Astrocyte (in vitro differentiated cells and primary cell): ENCODE measurements at regions not wholly inside any gene's neighbourhood (a gene's known extent, or its start where the extent isn't known, plus 50 kb on each side); places are given as distances from the start of the nearest gene placed in this dataset.
A peak's percentile ranks its signal among the peaks of the same experiment; 100 is the strongest.

Source experiments
- DNase-seq: peaks from one replicate; pipeline ENCODE4 v3.0.0-alpha.2; 2010; ENCODE audit warnings: low read depth
- FAIRE-seq: peaks from 2 replicates; lab custom pipeline; 2011; peaks lifted over from hg19 to GRCh38; lab: Jason Lieb, UNC
- H2AFZ ChIP-seq: 2 replicates; pipeline ENCODE4 v1.6.0; 2012; ENCODE audit warnings: low read depth, low read length, inconsistent platforms
- H3K27ac ChIP-seq: 2 replicates; pipeline ENCODE4 v1.5.1; 2011; ENCODE audit warnings: low read depth, low read length, inconsistent platforms
- H3K27me3 ChIP-seq: 2 replicates; pipeline ENCODE4 v1.6.0; 2011; ENCODE audit warnings: low read length, inconsistent platforms; ENCODE audit not compliant: insufficient read depth
- H3K36me3 ChIP-seq: 2 replicates; pipeline ENCODE4 v1.5.1; 2011; ENCODE audit warnings: low read length, inconsistent platforms; ENCODE audit not compliant: insufficient read depth
- H3K4me1 ChIP-seq: 2 replicates; pipeline ENCODE4 v1.5.1; 2011; ENCODE audit warnings: low read length, inconsistent platforms; ENCODE audit not compliant: insufficient read depth
- H3K4me2 ChIP-seq: 2 replicates; pipeline ENCODE4 v1.6.0; 2012; ENCODE audit warnings: low read length, inconsistent platforms
- H3K4me3 ChIP-seq: 2 replicates; pipeline ENCODE4 v1.5.1; 2011; ENCODE audit warnings: low read depth, mild to moderate bottlenecking, low read length, inconsistent platforms; ENCODE audit not compliant: insufficient read depth
- H3K79me2 ChIP-seq: 2 replicates; pipeline ENCODE4 v1.6.0; 2012; ENCODE audit warnings: mild to moderate bottlenecking, low read length, inconsistent platforms; ENCODE audit not compliant: insufficient read depth
- H3K9ac ChIP-seq: 2 replicates; pipeline ENCODE4 v1.6.0; 2012; ENCODE audit warnings: mild to moderate bottlenecking, low read length, inconsistent platforms
- H3K9me3 ChIP-seq: 2 replicates; pipeline ENCODE4 v1.5.1; 2012; ENCODE audit warnings: low read depth, mild to moderate bottlenecking, low read length, inconsistent platforms; ENCODE audit not compliant: insufficient read depth
- H4K20me1 ChIP-seq: 2 replicates; pipeline ENCODE4 v1.6.0; 2012; ENCODE audit warnings: low read length, inconsistent platforms; ENCODE audit not compliant: insufficient read depth
- H3K27ac Mint-ChIP-seq: one replicate; pipeline ENCODE4 v1.8.0; 2021; ENCODE audit warnings: mild to moderate bottlenecking, mixed read lengths; ENCODE audit not compliant: unreplicated experiment
- H3K27me3 Mint-ChIP-seq: one replicate; pipeline ENCODE4 v1.8.0; 2021; ENCODE audit warnings: low read depth, mixed read lengths; ENCODE audit not compliant: unreplicated experiment
- H3K36me3 Mint-ChIP-seq: one replicate; pipeline ENCODE4 v1.8.0; 2021; ENCODE audit warnings: low read depth, mixed read lengths; ENCODE audit not compliant: unreplicated experiment
- H3K4me1 Mint-ChIP-seq: one replicate; pipeline ENCODE4 v1.8.0; 2021; ENCODE audit warnings: low read depth, mixed read lengths; ENCODE audit not compliant: unreplicated experiment
- H3K4me3 Mint-ChIP-seq: one replicate; pipeline ENCODE4 v1.8.0; 2021; ENCODE audit warnings: mild to moderate bottlenecking, moderate library complexity, mixed read lengths; ENCODE audit not compliant: unreplicated experiment
- H3K9me3 Mint-ChIP-seq: one replicate; pipeline ENCODE4 v1.8.0; 2021; ENCODE audit warnings: mild to moderate bottlenecking, mixed read lengths; ENCODE audit not compliant: unreplicated experiment
- CTCF ChIP-seq: IDR thresholded peaks from 2 replicates; pipeline ENCODE4 v1.5.1; 2011; ENCODE audit warnings: low read depth, mild to moderate bottlenecking, inconsistent platforms, low read length, moderate library complexity; ENCODE audit not compliant: insufficient read depth
- EZH2 ChIP-seq: IDR thresholded peaks from 2 replicates; pipeline ENCODE4 v1.6.1; 2012; ENCODE audit warnings: mild to moderate bottlenecking, low read length, inconsistent platforms; ENCODE audit not compliant: insufficient read depth

GRCh38 chr2:225841314-225841713, 441.8 kb downstream of the NYAP2 start:
- no peak overlapping the region for H2AFZ ChIP-seq
- H3K4me1 ChIP-seq: peaks cover 3% of the 10 kb centered on the region
- no peaks in the 10 kb centered on the region for H3K36me3 ChIP-seq
- no peaks in the 10 kb centered on the region for H3K27me3 ChIP-seq
- TF ChIP-seq CTCF (no peak), EZH2 (no peak)
- H3K27ac ChIP-seq: no peak overlapping the region
- H3K9me3 Mint-ChIP-seq: no peaks in the 10 kb centered on the region
- H3K4me3 Mint-ChIP-seq: no peak overlapping the region
- no peaks in the 10 kb centered on the region for H3K27me3 Mint-ChIP-seq
- no peak overlapping the region for H3K4me2 ChIP-seq
- H4K20me1 ChIP-seq: no peaks in the 10 kb centered on the region
- H3K79me2 ChIP-seq: no peaks in the 10 kb centered on the region
- H3K4me1 Mint-ChIP-seq: no peaks in the 10 kb centered on the region
- FAIRE-seq (no peak), DNase-seq (peak; percentile 20)
- H3K9me3 ChIP-seq: no peaks in the 10 kb centered on the region
- no peaks in the 10 kb centered on the region for H3K36me3 Mint-ChIP-seq
- no peak overlapping the region for H3K27ac Mint-ChIP-seq
- H3K4me3 ChIP-seq: no peak overlapping the region
- H3K9ac ChIP-seq: no peak overlapping the region

- H3K4me3 Mint-ChIP-seq: no peak overlapping the region
- no peaks in the 10 kb centered on the region for H3K36me3 ChIP-seq
- H3K4me2 ChIP-seq: no peak overlapping the region
- no peak overlapping the region for H2AFZ ChIP-seq
- H3K4me3 ChIP-seq: no peak overlapping the region
- H3K27ac Mint-ChIP-seq: no peak overlapping the region
- H3K27me3 Mint-ChIP-seq: no peaks in the 10 kb centered on the region
- DNase-seq: no peak
- no peaks in the 10 kb centered on the region for H3K4me1 ChIP-seq
- no peak for TF ChIP-seq EZH2
- TF ChIP-seq CTCF: no peak
- no peaks in the 10 kb centered on the region for H3K9me3 Mint-ChIP-seq
- H3K27ac ChIP-seq: no peak overlapping the region
- no peaks in the 10 kb centered on the region for H3K36me3 Mint-ChIP-seq
- H3K9ac ChIP-seq: no peak overlapping the region
- H4K20me1 ChIP-seq: no peaks in the 10 kb centered on the region
- no peaks in the 10 kb centered on the region for H3K79me2 ChIP-seq
- H3K9me3 ChIP-seq: no peaks in the 10 kb centered on the region
- H3K27me3 ChIP-seq: no peaks in the 10 kb centered on the region
- no peak for FAIRE-seq
- no peaks in the 10 kb centered on the region for H3K4me1 Mint-ChIP-seq
Observed at GRCh38 chr2:225837328-225837727, 437.8 kb downstream of the NYAP2 start.

DNA sequence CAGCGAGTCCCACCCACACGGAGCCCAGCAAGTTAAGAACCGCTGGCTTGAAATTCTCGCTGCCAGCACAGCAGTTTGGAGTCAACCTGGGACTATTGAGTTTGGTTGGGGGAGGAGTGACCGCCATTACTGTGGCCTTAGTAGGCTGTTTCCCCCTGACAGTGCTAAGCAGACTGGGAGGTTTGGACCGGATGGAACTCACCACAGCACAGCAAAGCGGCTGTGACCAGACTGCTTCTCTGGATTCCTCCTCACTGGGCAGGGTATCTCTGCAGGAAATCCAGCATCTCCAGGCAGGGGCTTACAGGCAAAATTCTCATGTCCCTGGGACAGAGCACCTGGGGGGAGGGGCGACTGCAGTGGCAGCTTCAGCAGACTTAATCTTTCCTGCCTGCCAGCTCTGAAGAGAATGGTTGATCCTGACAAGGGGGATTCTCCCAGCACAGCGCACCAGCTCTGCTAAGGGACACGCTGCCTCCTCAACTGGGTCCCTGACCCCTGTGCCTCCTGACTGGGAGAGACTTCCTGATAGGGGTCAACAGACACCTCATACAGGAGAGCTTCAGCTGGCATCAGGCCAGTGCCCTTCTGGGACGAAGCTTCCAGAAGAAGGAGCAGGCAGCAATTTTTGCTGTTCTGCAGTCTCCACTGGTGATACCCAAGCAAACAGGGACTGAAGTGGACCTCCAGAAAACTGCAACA, 425.4 kb downstream of the NYAP2 start:
- no peak overlapping the region for H3K27ac ChIP-seq
- FAIRE-seq (no peak), DNase-seq (no peak)
- H3K9me3 ChIP-seq: no peaks in the 10 kb centered on the region
- no peak overlapping the region for H3K9ac ChIP-seq
- no peaks in the 10 kb centered on the region for H3K79me2 ChIP-seq
- H2AFZ ChIP-seq: no peak overlapping the region
- H3K27ac Mint-ChIP-seq: no peak overlapping the region
- H3K4me1 Mint-ChIP-seq: no peaks in the 10 kb centered on the region
- H3K4me2 ChIP-seq: no peak overlapping the region
- no peaks in the 10 kb centered on the region for H3K4me1 ChIP-seq
- no peak overlapping the region for H3K4me3 ChIP-seq
- no peaks in the 10 kb centered on the region for H3K27me3 Mint-ChIP-seq
- no peaks in the 10 kb centered on the region for H3K27me3 ChIP-seq
- H3K36me3 Mint-ChIP-seq: no peaks in the 10 kb centered on the region
- no peak overlapping the region for H3K4me3 Mint-ChIP-seq
- peaks cover 15% of the 10 kb centered on the region for H3K9me3 Mint-ChIP-seq
- H4K20me1 ChIP-seq: no peaks in the 10 kb centered on the region
- no peaks in the 10 kb centered on the region for H3K36me3 ChIP-seq
- no peak for TF ChIP-seq EZH2
- TF ChIP-seq CTCF: no peak
